H7 (cell line): ENCODE measurements at regions not wholly inside any gene's neighbourhood (a gene's known extent, or its start where the extent isn't known, plus 50 kb on each side); places are given as distances from the start of the nearest gene placed in this dataset.
"Not testable (repeated sequence)": the region's sequence is repeated elsewhere in the genome, so short reads cannot be mapped to it uniquely, and the experiment has no call there.

Source experiments
- DNase-seq: peaks from one replicate; pipeline ENCODE4 v3.0.0; 2012
- H3K27me3 ChIP-seq: 2 replicates; pipeline ENCODE4 v1.6.0; 2011; ENCODE audit warnings: mild to moderate bottlenecking, low read length; ENCODE audit not compliant: control insufficient read depth, insufficient read depth
- H3K36me3 ChIP-seq: replicated peaks from 2 replicates; pipeline ENCODE4 v1.5.1; 2011; ENCODE audit warnings: low read length; ENCODE audit not compliant: control insufficient read depth, insufficient read depth
- H3K4me3 ChIP-seq: 2 replicates; pipeline ENCODE4 v1.5.1; 2011; ENCODE audit warnings: low read depth, mild to moderate bottlenecking, control low read depth, low read length, moderate library complexity; ENCODE audit not compliant: insufficient read depth

DNA sequence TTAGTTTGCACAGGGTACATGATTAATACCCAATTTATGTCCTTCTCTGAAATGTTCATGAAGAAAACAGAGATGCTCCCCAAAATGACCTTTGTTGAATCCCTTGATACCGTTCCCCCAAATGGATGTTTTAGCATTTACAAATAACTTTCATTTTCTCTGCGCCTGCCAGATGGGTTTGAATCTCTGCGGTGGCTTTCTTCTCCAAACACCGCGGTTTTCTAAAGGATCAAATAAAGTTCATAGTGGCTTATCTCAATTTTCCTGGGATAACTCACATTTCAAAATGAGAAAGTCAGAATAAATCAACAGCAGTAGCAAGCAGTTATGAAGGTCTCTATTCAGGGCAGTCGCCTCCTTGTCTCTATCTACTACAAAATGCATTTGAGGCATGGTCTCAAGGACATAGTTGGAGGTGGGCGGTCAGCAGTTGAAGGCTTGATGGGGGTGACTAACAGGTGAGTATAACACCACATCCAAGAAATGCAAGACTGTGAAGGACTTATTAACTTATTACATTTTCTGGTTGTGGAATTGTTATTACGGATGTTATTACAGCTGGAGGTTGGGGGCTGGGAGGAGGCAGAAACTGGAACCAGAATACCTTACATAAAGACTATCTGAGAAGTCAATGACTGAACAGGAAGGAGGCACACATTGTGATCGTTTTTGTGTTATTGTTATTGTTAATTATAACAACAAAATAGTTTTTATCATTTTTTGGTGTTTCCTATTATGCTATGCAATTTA lies 1513.3 kb downstream of the FAM181B start:
- Histone ChIP-seq H3K27me3 (no peaks in the 10 kb centered on the region), H3K4me3 (no peak overlapping the region), H3K36me3 (no peaks in the 10 kb centered on the region)
- DNase-seq, result no peak

DNA sequence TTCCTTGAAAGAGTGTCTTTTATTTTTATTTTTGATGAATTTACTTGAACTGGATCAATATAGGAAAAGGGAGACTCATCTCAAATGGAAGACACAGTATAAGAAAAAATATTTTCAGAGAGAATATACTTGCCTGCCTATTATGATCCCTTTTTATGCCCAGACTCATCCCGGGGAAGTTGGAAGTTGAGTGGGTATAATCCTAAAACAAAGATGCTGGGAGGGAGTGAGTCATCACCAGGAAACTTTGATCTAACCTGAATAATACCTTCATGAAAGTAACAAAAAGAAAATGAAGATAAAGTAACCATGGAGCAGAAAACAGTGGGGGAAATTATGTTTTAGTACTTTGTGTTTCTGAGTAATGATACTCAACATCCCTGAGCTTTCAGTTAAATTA lies 1514.0 kb downstream of the FAM181B start:
- DNase-seq, result no peak
- no peaks in the 10 kb centered on the region for H3K36me3 ChIP-seq
- no peaks in the 10 kb centered on the region for H3K27me3 ChIP-seq
- no peak overlapping the region for H3K4me3 ChIP-seq

DNA sequence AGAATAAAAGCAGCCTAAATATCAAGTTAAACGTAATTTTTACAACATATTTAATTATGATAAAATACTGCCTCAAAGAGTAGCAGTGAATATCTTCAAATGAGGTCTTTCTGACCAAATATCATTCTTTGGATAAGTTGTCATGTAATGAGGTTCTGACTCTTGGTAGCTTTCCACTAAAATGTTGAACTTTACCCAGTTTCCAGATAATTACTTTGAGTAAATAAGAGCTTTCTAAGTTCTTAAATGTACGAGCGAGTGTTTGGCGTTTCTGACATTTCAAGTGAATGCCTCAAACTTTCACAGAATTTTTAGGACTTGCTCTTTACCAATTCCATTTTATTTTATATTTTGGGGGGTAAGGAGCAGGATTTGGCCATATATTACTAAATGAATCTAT lies 1515.2 kb downstream of the FAM181B start:
- no peaks in the 10 kb centered on the region for H3K27me3 ChIP-seq
- no peaks in the 10 kb centered on the region for H3K36me3 ChIP-seq
- no peak for DNase-seq
- no peak overlapping the region for H3K4me3 ChIP-seq

DNA sequence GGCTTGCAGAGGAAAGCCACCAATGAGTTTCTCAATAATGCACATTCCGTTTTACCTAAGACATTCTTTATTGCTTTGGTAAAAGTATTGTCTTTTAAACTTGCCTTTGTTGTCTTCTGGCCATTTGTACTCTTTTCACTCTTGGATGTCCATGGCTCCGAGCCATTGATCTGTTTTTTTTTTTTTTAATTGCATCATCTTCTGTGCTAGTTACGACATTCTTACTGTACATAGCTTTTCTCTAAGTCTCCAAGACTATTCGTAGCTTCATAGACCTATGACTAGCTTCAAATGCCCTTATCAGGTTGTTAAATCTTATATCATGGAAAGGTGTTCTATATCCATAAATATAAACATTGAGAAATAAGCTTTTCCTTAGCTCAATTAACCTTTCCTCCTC lies 1522.6 kb downstream of the FAM181B start:
- Histone ChIP-seq H3K27me3 (no peaks in the 10 kb centered on the region), H3K4me3 (no peak overlapping the region), H3K36me3 (no peaks in the 10 kb centered on the region)
- no peak for DNase-seq

DNA sequence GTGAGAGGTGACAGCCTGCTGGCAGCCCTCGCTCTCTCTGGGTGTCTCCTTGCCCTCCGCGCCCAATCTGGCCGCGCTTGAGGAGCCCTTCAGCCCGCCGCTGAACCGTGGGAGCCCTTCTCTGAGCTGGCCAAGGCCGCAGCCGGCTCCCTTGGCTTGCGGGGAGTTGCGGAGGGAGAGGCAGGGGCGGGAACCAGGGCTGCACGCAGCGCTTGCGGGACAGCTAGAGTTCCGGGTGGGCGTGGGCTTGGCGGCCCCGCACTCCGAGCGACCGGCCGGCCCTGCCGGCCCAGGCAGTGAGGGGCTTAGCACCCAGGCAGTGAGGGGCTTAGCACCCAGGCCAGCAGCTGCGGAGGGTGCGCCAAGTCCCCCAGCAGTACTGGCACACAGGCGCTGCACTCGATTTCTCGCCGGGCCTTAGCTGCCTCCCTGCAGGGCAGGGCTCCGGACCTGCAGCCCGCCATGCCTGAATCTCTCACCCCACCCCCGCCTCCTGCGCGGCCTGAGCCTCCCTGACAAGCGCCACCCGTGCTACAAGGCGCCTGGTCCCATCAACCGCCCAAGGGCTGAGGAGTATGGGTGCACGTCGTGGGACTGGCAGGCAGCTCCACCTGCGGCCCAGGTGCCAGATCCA lies 1526.1 kb downstream of the FAM181B start:
- DNase-seq, result no peak
- H3K36me3 ChIP-seq, result no peaks in the 10 kb centered on the region
- H3K27me3 ChIP-seq, result no peaks in the 10 kb centered on the region
- H3K4me3 ChIP-seq, result no peak overlapping the region

DNA sequence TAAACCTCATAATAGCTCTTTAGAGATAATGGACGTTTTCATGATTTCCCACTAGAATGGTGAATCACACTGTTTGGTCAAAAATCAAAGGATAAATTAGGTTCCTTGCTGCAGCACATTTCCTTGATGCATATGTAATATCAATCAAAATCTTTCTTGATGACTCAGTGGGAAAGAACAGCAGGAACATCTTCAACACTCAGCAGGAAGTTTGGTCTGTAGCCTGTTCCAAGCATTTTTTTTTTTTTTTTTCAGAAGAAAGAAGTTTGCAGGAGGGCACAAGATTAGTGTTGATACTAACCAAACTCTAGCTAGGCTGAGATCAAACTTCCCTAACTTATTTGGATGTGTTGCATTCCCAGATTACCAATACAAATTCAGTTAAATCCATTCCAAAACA lies 1529.8 kb downstream of the FAM181B start:
- Histone ChIP-seq H3K4me3 (no peak overlapping the region), H3K27me3 (no peaks in the 10 kb centered on the region), H3K36me3 (no peaks in the 10 kb centered on the region)
- DNase-seq, result no peak

DNA sequence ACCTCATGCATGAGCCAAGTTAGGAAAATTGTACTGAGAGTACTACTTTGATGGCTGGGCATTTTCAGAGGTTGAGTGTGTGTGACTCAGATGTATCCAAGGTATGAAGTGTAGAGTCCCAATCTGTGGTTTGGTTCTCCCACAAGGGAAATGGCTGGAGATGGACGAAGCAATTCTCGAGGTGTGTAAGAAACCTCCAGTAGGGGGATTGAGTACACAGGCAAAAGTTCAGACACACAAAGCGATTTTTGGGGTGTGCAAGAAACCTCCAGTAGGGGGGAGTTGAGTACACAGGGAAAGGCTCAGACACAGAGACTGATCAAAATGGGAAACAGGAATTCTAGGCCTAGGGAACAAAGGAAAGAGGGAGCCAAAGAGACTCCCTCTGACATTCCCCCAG lies 1536.3 kb downstream of the FAM181B start:
- Histone ChIP-seq H3K27me3 (no peaks in the 10 kb centered on the region), H3K36me3 (no peaks in the 10 kb centered on the region), H3K4me3 (no peak overlapping the region)
- DNase-seq, result no peak

DNA sequence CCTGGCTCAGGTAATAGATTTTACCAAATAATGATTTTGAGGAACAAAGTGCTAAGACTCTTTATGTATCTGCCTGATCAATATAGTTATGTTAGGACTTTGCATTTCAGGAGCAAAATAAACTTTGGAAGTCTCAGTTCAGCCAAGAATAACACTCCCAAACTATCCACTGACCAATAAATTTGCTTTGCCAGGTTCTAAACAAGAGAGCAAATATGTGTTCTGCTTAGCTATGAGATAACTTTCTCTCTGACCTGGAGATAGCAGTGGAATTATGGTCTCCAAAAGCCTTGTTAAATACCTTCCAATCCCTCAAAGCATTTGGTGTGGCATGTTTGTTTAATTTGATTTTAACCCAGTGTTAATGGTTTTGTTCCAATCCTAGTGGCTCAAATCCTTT lies 1541.1 kb downstream of the FAM181B start:
- no peak for DNase-seq
- Histone ChIP-seq H3K4me3 (no peak overlapping the region), H3K27me3 (no peaks in the 10 kb centered on the region)

DNA sequence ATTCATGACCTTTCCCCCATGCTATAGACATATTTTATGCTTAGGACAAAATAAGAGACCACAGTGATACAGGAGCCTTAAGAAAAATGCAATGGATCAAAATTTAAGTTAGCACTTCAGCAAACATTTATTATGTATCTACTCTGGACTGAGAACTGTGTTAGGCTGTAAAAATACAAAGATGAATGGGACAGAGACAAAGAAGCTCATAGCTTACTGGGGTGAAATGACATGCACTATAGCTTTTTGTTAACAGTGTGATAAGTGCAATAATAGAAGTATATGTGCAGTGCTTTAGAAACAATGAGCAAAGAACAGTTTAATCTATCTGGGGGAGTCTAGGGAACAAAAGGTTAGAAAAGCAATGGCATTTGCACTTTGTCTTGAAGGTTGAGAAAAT lies 1543.1 kb downstream of the FAM181B start:
- no peak for DNase-seq
- Histone ChIP-seq H3K36me3 (no peaks in the 10 kb centered on the region), H3K4me3 (no peak overlapping the region), H3K27me3 (no peaks in the 10 kb centered on the region)

More for the DNA sequence above, 1541.1 kb downstream of the FAM181B start:
- no peaks in the 10 kb centered on the region for H3K36me3 ChIP-seq

DNA sequence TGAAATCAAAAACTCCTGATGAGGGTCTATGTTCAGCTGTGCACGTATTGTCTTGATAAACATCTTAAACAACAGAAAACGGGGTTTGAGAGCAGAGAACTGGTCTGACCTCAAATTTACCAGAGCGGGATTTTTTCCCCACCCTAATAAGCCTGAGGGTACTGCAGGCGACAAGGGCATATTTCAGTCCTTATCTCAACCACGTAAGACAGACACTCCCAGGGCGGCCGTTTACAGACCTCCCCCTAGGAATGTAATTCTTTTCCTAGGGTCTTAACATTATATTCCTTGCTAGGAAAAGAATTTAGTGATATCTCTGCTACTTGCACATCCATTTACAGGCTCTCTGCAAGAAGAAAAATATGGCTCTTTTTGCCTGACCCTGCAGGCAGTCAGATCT lies 1546.6 kb downstream of the FAM181B start:
- not testable (repeated sequence) for H3K4me3 ChIP-seq, H3K27me3 ChIP-seq, H3K36me3 ChIP-seq, DNase-seq

DNA sequence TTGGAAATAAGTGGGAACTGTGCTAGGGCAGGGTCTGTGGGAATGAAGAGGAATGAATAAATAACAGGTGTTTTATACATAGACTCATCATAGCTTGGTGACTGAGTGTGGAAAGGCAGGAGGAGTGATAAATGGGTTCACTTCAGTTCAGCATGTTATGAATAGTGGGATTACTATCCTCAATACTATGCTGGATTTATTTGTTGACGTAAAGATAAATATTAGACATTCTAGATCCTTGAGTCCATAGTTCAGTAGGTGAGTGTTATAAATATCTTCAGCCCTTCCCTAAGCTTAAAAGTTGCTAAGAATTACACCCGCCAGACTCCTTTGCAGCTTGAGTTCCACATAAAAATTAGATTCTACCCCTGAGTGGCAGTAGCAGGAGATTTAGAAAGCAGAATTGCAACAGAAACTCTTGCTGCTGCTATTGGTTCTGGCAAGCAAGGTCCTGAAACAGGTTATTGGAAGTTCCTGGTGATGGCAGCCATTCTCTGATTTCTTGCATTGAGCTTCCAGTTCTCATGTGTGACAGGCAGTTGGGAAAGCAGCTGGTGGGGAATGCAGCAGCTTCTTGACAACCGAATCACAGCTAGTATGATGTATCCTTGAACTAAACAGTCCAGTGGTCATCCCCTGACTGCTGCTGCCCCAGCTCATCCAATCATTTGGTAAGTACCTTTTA lies 1558.9 kb downstream of the FAM181B start:
- no peak for DNase-seq
- no peak overlapping the region for H3K4me3 ChIP-seq

DNA sequence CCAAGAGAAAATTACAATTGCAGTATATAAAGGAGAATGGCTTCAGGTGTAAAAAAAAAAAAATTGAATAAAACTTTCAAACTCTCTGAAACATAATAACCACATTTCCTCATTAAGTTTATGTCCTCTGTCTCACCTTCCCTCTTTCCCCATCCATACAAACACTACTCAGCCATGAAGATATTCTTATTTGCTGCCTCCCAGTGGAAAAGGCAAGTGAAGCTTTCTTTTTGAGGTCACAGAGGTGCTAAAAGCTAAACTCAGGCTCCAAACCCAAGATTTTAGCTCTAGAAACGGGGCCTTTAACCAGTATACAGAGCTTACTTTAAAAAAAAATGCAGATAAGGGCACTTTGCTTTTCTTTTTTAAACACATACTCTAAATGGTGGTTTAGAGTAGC lies 1568.5 kb downstream of the FAM181B start:
- Histone ChIP-seq H3K36me3 (no peaks in the 10 kb centered on the region), H3K27me3 (no peaks in the 10 kb centered on the region), H3K4me3 (no peak overlapping the region)
- DNase-seq, result peak; percentile 1

More for the DNA sequence above, 1558.9 kb downstream of the FAM181B start:
- Histone ChIP-seq H3K36me3 (no peaks in the 10 kb centered on the region), H3K27me3 (no peaks in the 10 kb centered on the region)

DNA sequence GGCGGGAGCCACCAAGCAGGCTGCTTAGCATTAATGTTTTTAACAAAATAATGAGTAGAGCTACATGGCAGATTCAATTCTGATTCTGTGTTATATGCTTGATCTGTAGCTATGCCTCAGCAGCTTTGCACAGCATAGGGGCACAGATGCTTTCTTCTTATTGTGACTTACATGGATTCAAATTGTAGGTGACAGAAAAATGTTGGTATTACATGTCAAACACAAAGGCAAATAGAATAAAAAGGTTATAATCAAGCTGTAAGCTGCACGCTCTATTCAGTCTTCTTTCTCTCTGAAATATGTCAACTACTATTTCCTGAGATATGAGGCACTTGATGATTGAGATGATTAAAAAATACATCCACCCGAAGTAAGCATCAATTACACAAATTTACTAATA lies 1573.8 kb downstream of the FAM181B start:
- Histone ChIP-seq H3K4me3 (no peak overlapping the region), H3K36me3 (no peaks in the 10 kb centered on the region), H3K27me3 (no peaks in the 10 kb centered on the region)
- DNase-seq, result no peak

DNA sequence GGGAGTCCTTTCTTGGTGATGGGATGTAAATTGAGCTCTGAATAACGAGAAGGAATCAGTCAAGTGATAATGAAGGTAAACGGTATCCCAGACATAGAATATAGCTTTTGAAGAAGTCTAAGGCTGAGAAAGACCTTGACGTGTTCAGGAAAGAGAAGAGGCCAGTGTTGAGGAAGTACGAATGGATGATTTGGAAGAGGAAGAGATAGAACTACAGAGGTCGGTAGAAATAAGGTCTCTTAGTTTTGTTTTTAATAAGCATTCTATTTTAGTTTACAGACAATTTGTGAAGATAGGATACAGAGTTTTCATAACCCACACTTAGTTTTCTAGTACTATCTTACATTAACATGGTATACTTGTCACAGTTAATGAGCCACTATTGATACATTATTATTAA lies 1598.1 kb downstream of the FAM181B start:
- DNase-seq, result no peak
- no peaks in the 10 kb centered on the region for H3K36me3 ChIP-seq
- H3K4me3 ChIP-seq, result no peak overlapping the region
- no peaks in the 10 kb centered on the region; the same call in 1 of the 2 replicates for H3K27me3 ChIP-seq

DNA sequence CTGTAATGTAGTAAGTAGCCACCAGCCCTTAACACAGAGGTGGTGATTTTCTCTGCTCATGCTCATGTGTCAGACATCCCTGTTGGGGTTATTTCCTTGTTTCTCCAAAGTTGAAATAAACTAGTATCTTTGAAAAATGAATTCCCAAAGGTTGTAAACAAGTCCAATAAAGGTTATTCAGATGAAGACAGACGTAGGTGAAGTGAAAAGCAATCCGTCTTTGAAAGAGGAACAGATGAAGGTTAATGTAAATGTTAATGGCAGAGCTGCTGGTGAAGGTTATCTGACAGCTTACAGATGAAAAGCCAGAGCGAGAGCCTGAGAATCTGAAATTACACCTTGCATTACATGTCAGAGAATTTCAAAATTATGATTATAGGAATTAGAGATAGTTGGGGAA lies 1604.0 kb downstream of the FAM181B start:
- DNase-seq, result no peak
- H3K36me3 ChIP-seq, result no peaks in the 10 kb centered on the region
- H3K4me3 ChIP-seq, result no peak overlapping the region
- H3K27me3 ChIP-seq, result no peaks in the 10 kb centered on the region
